HG03520 (cell line): ENCODE measurements at regions not wholly inside any gene's neighbourhood (a gene's known extent, or its start where the extent isn't known, plus 50 kb on each side); places are given as distances from the start of the nearest gene placed in this dataset.
A peak's percentile ranks its signal among the peaks of the same experiment; 100 is the strongest.

Source experiments
- ATAC-seq: cut with Tn5 transposase; IDR thresholded peaks from one replicate; pipeline ENCODE4 v1.9.1; 2021; ENCODE audit warnings: mild to moderate bottlenecking, moderate library complexity; ENCODE audit not compliant: unreplicated experiment

DNA sequence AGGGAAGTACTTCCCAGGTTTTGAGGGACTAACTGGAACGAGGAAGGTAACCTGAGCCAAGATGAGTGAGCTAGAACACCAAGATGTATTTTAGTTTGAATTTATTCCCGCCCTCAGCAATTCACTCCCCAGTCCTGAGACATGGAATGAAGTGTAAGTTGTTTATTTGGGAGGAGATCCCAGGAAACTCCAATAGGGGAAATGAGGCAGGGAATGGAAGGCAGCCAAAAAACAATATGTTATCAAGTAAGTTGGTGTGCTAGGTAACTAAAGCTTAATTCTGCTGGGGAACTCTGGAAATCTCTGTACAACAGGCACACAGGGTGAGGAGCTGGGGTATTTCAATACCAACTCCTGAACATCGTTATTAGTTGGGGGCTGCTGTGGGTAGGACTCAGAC, 189.7 kb upstream of the HDAC9 start:
- no peak for ATAC-seq

DNA sequence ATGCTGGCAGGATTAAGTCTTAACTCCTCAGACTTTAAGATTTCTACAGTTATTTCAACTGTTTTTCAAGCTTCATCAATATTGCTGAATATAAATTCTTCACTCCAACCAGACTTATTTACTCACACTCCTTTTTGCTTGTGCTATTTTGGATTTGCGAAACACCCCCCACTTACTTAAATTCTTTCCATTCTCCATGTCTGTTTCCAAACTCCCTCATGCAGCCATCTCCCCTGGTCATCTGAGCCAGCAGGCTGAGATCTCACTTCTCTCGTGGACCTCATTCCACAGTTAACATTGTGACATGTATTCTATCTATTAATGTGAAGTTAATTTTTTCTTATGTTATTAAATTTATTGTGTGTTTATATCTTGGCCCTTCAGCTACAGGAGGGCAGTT, 188.9 kb upstream of the HDAC9 start:
- no peak for ATAC-seq

DNA sequence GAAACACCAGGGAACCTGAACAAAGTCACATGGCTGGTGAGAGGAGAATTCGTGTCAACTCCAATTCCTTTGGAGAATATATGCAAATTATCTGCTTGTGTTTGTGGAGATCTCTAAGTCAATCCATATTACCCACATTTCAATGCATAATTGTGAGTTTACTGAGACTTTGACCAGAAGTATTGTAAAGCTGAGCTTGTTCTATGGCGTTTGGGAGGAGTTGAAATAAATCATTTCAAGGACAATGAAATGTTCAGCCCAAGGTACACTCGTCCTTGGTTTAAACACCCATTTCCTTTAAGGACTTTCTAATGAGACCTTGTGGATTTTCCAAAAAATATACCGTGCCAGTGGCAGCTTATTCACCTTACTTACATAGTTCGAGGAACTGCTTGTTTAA, 186.6 kb upstream of the HDAC9 start:
- ATAC-seq = no peak

DNA sequence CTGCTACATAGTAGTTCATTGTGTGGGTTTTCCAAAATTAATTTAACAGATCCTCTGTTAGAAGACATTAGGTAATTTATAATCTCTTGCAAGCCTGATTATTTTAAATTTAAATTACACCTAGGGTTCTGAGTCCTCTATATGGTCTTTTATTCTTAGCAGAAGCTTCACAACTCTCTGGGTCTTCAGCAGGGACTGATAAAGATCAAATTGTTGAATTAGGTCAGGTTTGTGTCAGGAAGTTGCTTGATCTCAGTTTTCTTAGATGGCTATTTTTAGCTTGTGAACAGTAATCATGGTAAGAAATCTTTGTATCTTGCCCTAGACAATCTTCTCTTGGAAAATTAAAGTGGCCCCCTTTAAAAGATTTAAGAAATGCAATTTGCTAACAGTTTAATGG, 183.1 kb upstream of the HDAC9 start:
- ATAC-seq = no peak

DNA sequence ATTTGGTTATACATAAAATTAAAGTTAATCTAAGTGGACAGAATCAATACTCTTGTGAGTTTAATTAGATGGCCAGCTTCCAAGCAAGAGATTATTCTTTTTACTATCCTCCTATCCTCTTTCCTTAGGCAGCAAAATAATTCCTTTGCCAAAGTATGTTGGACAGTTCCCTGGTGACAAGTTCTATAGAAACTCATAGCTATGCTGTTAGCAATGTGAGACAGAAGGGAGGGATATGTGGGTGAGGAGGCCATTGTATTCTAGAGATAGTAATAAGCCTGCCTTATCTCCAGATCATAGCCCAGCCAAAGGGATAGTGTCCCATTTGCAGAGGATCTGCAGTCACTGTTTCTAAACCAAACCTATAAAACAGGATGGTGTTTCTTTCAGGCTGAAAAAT, 181.6 kb upstream of the HDAC9 start:
- no peak for ATAC-seq

DNA sequence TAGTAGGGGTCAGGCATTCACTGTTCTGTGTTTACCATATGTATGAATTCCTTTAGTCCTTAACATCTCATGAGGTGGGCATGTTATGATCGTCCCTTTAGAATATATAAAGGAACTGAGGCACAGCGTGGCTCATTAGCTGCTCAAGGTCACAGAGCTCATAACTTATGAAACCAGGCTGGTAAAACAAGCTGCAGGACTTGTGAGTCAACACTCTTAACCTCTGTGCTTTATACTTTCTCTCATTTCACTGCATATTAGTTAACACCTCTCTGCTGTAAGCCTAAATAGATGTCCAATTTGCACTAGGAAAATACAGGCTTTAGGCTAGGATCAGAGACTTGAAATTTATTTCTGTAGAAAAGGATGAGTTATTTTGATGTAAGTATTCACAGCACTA, 180.3 kb upstream of the HDAC9 start:
- no peak for ATAC-seq

DNA sequence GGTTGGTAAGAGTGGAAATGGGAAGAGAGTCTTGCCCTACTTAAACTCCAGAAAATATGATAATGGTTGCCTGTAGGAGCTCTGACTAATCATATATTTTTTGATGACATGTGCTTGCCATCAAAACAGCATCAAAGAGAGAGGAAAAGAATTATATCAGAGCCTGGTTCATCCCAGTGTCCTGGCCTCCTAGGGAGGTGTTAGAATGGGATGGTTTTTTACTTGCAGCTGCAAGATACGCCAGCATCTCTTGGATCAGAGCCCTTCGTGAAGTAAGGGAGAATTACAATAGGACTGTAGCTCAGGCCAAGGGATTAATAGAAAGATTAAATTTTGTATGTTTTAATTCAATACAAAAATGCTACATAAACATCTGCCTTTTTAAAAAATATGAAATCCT, 177.6 kb upstream of the HDAC9 start:
- no peak for ATAC-seq

DNA sequence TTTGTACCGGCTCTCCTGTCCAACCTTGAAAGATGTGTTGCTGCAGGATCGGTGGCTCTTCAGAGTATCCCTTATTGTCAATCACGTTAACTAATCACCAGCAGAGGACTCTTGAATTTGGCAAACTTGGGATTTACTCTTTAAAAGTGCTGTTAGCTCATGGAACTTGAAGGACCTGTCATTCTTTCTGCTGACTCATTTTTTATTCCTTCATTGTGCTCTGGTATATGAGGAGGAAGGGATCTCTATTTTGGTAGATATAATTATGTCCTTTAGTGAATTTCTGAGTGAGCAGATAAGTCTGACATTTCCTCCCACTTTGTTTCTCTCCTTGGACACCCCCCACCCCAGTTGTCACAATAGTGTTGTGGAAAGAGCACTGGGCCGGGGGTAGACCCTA, 175.1 kb upstream of the HDAC9 start:
- no peak for ATAC-seq

DNA sequence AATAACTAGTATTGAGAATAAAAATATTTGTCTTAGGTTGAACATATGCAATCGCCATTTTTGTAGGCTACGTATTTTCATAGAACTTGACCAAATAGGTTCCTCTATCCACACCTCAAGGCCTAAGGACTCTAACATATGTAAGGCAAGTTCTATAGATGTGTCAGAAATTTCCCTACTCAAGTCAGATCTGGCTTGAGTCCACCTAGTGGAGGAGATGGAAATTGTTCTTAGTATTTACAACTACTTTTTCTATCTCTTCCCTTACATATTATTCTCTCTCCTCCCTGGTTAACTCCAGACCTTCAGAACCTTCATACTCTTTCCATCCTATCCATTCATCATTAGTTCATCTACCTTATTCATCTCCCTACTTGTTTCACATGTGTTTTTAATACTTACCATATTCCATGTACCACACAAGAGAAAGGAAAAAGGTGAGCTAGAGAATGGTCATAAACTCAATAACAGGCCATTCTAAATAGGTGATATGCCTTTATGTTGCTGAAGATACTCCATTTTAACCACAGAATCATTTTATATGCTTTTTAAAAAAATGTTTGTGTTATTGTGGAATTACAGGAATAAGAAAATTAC, 174.5 kb upstream of the HDAC9 start:
- peak; percentile 91 for ATAC-seq

DNA sequence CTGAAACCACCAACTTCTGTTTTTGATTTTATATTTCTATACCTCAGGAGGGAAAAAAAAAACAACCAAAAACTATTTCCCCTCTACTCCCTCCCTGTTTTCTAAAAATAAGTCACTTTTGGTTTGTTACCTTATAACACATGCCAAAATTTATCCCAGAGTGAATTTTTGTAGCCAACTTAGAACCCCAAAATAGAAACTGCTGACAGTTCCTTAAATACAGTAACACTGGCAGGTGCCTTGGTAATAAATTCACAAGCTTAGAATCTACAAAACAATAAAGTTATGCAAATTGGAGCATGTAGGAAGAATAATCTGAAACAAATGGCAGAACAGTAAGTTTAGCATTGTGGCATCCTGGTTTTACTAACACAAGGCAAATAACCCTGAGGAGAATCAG, 165.0 kb upstream of the HDAC9 start:
- ATAC-seq = no peak

DNA sequence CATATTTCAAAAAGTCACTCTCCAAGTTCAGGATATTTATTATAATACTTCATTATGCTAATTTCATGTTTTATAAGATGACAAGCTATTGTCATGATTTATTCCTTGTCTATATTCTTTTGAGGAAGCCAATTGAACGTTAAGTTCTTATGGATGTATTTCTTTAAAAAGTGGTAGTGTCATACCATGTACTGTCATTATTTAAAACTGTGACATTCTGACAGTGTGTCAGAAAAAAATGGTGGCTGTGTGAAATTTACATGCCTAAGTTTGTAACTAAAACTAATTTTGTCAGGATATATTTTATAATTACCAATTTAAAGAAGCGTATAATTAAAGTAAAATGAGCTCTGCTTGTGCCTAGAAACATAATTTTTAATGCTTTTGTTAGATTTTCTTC, 158.9 kb upstream of the HDAC9 start:
- ATAC-seq = no peak

DNA sequence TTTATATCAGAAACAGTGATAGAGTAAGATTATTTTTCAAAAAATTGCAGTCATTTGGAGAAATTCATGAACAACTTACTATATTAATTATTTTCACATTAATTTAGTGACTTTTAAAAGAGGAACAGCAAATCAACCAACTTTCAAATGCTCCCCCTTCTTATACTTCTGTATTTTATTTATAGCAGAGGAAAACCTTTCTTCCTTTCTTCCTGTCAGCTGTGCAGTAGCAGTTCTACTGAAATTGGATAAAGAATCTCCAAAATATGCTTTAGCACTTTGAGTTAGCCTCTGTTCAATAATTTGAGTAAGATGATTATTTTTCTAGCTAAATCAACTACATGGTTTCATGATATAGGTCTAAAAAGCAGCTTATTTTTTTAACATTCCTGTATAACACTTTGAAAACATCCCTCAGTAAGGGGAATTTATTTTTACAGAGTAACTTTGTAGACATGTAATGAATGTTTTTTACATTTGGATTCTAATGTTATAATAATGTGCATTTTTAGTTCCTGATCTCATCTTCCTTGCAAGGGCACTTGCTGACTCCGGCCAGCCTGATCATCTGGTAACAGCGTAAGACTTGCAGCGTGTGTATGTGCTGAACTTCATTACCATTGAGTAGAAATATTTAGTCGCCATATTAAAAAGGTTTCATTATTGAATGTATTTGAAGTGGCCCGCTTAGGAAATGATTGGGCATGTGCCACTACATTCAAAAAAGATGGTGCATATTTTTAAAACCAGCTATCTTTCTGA, 158.3 kb upstream of the HDAC9 start:
- no peak for ATAC-seq

DNA sequence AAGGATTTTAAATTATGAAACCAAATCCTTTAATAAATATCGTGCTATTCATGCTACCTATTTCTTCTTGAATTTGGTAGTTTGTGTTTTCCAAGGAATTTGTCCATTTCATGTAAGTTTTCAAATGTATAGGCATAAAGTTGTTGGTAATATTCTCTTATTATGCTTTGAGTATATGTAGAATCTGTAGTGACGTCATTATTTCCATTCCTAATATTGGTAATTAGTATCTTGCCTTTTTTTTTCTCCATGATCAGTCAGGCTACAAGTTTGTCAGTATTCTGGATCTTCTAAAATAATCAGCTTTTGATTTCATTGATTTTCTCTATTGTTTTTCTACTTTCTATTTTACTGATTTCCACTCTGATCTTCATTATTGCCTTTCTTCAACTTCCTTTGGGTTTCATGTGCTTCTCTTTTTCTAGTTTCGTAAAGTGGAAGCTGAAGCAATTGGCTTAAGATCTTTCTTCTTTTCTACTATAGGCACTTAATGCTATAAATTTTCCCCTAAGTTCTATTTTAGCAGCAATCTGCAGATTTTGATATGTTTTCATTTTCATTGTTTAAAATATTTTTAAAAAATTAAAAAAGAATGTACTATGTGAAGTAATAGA, 156.5 kb upstream of the HDAC9 start:
- no peak for ATAC-seq

DNA sequence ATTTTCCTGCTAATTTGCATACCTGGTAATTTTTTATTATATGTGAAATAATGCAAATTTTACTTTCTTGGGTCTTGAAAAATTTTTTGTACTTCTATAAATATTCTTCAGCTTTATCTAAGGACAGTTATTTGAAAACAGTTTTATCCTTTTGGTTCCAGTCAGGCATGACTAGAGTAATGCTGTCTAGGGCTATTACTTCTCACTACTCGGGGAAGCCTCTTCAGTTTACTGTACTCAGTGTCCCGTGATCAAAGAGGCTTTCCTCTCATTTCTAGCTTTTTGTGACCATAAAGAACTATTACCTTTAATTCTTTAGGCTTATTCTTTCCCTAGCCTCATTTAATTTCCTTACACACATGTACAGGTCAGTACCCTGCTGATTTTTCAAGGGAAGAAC, 153.8 kb upstream of the HDAC9 start:
- ATAC-seq = no peak

DNA sequence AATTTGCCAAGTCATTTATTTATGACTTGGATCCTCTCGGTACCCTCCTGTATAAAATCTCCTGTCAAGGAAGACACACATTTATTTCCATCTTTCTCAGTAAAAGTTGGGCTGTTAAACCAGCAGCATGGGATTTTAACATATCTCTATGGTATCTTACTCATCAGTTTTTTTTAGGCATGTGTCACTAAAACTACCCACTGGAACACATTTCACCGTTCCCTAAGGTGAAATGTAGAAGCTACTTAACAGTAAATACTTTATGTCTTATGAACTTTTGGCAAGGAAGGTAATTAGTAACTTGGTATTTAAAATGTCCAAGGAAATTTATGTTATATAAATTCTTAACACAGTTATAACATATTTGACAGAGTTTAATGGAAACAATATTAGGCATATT, 152.5 kb upstream of the HDAC9 start:
- ATAC-seq = no peak

DNA sequence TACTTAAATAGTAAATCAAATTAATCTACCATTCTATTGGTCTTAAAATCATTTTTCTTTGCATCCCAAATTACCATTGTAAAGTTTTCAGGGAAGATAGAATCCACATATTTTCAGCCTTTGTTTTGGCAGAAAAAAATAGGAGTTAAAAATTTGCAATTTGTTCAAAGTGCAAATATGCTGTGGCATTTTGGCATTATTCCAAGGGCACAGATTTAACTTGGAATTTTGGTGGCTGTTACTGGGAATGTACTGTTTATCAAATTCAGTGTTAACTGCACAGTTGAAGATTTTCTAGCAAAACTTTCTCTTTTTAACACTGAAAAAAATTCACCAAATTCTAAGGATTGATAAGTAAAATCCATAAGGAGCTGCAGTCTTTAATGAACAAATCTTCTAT, 151.0 kb upstream of the HDAC9 start:
- no peak for ATAC-seq

DNA sequence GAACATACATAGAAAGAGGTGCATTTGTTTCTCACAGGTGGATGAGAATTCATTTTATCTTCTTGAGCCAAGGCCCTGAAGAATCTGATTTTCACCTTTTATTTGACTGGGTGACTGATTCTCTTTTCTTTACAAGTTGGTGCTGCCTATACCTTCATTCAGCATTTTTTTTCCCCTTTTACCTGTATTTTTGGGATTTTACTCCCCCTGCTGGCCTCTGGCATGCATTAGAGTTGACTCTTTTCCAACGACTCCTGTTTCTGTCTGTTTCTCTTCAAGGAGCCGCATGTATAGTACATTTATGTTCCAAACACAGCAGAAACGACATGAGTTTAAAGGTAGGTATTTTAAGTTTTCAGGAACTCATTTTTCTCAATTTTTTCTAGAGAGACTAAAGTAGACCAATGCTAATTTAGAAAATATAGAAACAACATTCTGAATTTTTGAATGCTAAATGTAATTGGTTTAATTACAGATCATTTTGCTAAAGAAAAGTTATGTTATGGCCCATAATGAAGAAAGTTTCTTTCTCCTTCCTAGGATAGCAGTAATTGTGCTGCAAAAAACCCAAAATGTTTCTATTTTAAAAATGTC, 149.8 kb upstream of the HDAC9 start:
- peak; percentile 65 for ATAC-seq

DNA sequence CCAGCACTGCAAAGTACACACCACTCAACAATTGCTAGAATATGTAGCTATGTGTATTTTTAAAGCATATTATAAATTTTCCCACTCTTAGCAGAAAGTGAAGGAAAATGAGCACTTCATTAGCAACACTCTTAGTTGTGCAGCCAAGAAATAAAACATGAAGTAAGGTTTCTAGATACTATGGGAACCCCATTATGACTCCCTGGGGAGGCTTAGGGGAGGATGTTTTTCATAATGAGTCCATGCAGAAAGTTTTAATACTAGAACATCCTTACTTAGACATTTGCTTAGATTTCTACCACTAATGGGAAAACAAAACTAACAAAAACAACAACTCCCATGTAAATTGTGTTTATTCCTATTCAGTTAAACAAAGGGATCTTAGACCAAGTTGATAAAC, 148.4 kb upstream of the HDAC9 start:
- no peak for ATAC-seq

DNA sequence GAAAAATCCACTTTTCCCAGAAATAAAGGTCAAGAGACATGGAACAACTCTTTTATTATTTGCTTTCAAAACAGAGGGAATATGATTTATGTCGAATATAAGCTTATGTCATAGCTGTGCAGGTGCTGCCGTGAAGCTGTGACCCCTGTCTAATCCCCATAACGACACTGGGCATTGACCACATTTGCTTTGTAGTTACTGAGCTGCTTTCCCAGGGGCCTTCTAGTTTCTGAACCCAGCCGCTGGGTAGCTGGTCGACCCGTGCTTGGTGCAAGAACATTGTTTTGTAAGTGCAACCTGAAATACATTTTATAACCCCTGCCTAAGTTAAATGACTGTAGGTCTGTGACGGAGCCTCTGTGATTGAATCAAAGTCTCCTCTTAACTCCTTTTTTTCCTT, 144.9 kb upstream of the HDAC9 start:
- ATAC-seq = no peak

DNA sequence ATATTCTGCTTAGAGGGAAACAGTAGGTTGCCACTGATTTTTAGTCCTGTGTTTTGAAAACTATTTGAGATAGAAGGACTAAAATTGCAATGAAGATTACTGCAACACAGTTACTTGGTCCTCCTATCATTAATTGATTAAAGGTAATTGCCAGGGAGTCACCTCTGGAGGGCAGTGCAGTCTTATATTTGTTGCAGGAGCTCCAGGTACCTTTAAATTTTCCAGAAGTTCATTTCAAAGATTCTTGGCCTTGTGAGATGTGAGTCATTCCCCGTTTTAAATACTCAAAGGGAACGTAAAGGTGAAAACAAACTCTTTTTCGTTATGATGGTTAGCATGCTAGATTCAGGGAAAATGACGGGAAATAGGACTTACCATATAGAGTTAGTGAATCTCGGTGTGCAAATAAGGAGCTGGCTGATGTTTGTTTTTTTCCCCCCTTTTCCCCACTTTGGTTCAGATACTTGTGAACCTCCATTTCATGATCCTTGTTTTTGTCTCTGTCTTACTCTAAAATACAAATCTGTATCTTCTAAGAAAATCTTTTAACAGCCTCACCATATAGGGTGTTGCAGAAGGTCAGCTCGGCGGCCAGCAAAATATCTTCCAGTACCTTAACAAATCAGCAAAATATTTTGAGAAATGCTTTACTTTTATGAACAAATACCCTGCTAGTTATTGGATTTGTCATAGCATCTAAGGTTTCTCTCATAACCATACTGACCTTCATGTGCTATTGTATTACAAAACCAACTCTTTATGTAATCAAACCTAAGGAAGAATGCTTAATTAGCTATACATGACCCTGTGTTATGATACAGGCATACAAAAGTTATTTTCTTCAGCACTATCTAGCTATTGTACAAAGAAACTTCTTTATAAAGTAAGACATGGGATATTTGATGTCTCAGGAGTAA, 143.0 kb upstream of the HDAC9 start:
- peak; percentile 63 for ATAC-seq

DNA sequence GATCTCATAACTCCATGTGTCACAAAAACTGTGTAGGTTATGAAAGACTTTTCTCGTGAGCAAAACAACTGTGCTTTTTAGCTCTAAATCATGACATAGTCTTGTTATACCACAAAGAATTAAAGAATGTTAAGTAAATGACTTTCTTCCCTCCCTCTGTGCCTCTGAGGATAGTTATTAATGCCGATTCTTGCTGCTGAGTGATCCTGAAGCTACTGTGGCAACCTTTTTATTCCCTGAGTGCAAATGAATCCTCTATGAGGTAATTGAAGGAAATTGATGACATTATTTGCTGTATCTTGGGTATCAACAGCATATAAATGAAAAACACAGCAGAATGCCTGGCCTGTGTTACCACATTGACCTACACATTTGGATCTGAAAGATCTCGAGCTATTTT, 142.2 kb upstream of the HDAC9 start:
- no peak for ATAC-seq
